Activated T-helper 17 cell treated with anti-CD3 and anti-CD28 coated beads, Interleukin-2, amount 50 U/mL, for 72 hours (primary cell): ENCODE measurements at regions not wholly inside any gene's neighbourhood (a gene's known extent, or its start where the extent isn't known, plus 50 kb on each side); places are given as distances from the start of the nearest gene placed in this dataset.

ENCODE experiments used
- ATAC-seq: fragments of 150-1000 bp; cut with Tn5 transposase; replicated peaks from 2 replicates; pipeline ENCODE4 v1.10.0; 2021; ENCODE audit warnings: mild to moderate bottlenecking, moderate library complexity
- H3K27ac Mint-ChIP-seq: one replicate; pipeline ENCODE4 v1.8.0; 2022; ENCODE audit warnings: mixed read lengths
- H3K27me3 Mint-ChIP-seq: one replicate; pipeline ENCODE4 v1.8.0; 2022; ENCODE audit warnings: mixed read lengths
- H3K36me3 Mint-ChIP-seq: one replicate; pipeline ENCODE4 v1.8.0; 2022; ENCODE audit warnings: low read depth, mild to moderate bottlenecking, mixed read lengths
- H3K4me1 Mint-ChIP-seq: one replicate; pipeline ENCODE4 v1.8.0; 2022; ENCODE audit warnings: mixed read lengths
- H3K4me3 Mint-ChIP-seq: one replicate; pipeline ENCODE4 v1.8.0; 2022; ENCODE audit warnings: mild to moderate bottlenecking, mixed read lengths
- H3K9me3 Mint-ChIP-seq: one replicate; pipeline ENCODE4 v1.8.0; 2022; ENCODE audit warnings: mixed read lengths

DNA sequence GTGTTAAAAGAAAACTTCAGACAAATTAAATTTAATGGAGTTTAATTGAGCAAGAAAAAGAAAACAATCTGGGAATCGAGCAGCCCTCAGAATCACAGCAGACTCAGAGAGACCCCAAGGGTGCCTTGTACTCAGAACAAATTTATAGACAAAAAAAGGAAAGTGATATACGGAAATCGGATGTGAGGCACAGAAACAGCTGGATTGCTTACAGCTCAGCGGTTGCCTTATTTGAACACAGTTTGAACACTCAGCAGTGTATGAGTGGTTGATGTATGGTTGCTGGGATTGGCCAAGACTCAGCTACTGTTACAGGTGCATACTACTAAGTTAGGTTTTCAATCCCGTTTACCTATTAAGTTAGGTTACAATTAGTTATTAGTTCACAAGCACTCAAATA is 103.8 kb upstream of the LYZL1 start:
- H3K27ac Mint-ChIP-seq: no peak overlapping the region
- no peaks in the 10 kb centered on the region for H3K9me3 Mint-ChIP-seq
- no peaks in the 10 kb centered on the region for H3K36me3 Mint-ChIP-seq
- no peak overlapping the region for H3K4me3 Mint-ChIP-seq
- H3K4me1 Mint-ChIP-seq: no peaks in the 10 kb centered on the region
- ATAC-seq: no peak
- peaks cover 3% of the 10 kb centered on the region for H3K27me3 Mint-ChIP-seq

DNA sequence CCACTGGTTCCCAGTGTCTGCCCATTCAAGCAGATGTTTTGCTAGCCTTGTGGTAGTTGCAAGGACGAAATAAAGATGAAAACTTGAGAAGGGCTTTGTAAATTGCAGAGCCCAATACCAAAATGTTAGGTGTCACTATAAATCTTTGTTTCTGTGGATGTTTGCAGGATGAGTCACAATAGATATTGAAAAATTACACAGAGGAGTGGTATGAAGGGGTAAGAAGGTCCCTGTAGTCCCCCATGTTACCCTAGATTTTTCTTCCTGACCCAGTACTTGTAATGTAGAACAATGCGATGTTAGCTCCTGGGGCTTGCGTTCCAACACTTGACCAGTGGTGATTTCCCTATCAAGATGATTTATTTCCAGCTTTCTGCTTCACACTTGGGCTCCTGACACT is 102.6 kb upstream of the LYZL1 start:
- no peaks in the 10 kb centered on the region for H3K36me3 Mint-ChIP-seq
- H3K27me3 Mint-ChIP-seq: peaks cover 3% of the 10 kb centered on the region
- no peak overlapping the region for H3K4me3 Mint-ChIP-seq
- H3K9me3 Mint-ChIP-seq: no peaks in the 10 kb centered on the region
- no peaks in the 10 kb centered on the region for H3K4me1 Mint-ChIP-seq
- no peak overlapping the region for H3K27ac Mint-ChIP-seq
- no peak for ATAC-seq

DNA sequence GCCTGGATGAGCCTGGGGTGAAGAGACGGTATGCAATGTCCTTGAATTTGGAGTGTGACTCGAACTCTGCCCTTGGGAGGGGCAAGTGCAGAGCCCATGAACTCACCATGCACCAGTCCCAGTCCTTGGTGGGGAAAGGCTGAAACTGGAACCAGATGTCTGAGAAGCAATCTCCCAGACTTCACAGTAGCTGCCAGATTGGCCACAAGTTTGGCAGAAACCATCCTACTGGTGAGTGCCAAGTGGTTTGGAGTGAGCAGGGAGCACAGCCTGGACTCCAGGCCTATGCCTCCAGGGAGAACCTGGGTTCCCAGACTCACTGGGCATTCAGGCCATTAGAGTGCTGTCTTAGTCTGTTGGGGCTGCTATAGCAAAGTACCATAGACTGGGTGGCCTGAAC is 99.6 kb upstream of the LYZL1 start:
- H3K27me3 Mint-ChIP-seq: no peaks in the 10 kb centered on the region
- no peaks in the 10 kb centered on the region for H3K9me3 Mint-ChIP-seq
- ATAC-seq: no peak
- H3K36me3 Mint-ChIP-seq: no peaks in the 10 kb centered on the region
- no peak overlapping the region for H3K27ac Mint-ChIP-seq
- H3K4me3 Mint-ChIP-seq: no peak overlapping the region
- no peaks in the 10 kb centered on the region for H3K4me1 Mint-ChIP-seq

DNA sequence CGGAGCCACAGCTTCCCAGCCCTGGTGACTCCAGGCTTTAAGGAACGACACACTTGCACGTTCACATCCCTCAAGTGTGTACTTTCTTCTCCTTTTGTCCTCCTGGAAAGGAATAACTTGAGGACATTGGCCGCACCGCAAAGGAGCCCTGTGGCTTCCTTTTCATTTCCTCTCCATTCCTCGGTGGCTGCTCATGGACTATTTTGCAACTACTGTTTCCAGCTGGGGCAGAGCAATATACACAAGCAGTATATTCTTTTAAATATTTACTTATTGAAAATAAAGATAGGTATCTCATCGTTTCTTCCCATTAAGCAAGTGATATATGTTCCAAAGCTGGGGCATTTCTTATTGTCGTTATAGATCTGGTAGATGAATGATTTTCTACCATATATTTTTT is 97.2 kb upstream of the LYZL1 start:
- peaks cover 6% of the 10 kb centered on the region for H3K27me3 Mint-ChIP-seq
- no peak overlapping the region for H3K4me3 Mint-ChIP-seq
- no peaks in the 10 kb centered on the region for H3K36me3 Mint-ChIP-seq
- H3K9me3 Mint-ChIP-seq: peaks cover 6% of the 10 kb centered on the region
- H3K27ac Mint-ChIP-seq: no peak overlapping the region
- H3K4me1 Mint-ChIP-seq: no peaks in the 10 kb centered on the region
- ATAC-seq: no peak

DNA sequence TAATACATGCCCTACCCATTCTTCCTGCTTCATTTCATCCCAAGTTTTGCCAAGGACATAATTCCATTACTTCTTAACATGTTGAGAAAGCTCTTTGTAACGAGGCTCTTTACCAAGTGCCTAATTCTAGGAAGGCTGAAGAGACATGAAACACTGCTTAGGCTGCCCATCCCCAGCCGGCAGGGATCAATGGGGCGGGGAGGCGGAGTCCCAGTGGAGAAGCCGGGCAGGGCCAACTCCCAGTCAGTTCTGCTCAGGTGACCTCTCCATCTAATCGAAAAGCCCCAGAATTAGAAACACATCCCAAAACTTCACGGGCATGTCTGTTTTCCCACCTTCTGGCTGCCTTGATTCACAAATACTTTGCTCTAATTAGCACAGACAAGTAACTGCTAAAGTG is 89.5 kb upstream of the LYZL1 start:
- no peak overlapping the region for H3K4me3 Mint-ChIP-seq
- H3K9me3 Mint-ChIP-seq: peaks cover 6% of the 10 kb centered on the region
- H3K27me3 Mint-ChIP-seq: peaks cover 9% of the 10 kb centered on the region
- H3K4me1 Mint-ChIP-seq: no peaks in the 10 kb centered on the region
- no peak overlapping the region for H3K27ac Mint-ChIP-seq
- no peak for ATAC-seq
- no peaks in the 10 kb centered on the region for H3K36me3 Mint-ChIP-seq

DNA sequence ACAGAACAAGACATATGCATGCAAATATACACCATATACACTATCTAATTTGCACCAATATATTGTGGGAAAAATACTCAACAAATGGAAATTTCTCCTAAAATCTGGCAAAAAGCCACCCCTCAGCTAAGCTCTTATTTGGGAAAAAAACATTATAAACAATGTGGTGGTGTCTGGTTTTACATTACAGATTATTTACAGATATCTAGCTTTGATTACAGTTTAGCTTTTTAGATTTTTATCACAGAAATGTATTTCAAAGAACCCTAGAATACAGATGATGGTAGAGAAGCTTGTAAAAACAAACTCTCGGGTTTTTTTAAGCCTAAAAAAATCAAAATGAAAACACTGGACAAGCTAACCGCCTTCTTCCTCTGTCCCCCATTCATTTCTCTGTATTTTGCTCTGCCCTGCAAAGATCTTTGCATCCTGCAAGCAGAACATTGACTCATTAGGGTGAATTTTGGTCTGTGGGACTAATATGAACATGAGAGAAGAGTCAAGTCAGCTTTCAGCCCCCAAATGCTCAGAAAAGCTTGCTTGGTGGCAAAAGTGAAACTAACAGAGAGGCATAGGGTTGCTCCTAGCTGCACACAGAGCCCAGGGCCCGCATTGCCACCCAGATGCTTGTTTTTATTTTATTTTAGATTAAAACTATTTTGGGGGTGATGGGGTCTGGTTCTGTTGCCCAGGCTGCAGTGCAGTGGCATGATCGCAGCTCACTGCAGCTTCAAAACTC is 88.8 kb upstream of the LYZL1 start:
- ATAC-seq: no peak
- no peak overlapping the region for H3K4me3 Mint-ChIP-seq
- no peaks in the 10 kb centered on the region for H3K4me1 Mint-ChIP-seq
- no peak overlapping the region for H3K27ac Mint-ChIP-seq
- peaks cover 3% of the 10 kb centered on the region for H3K27me3 Mint-ChIP-seq
- H3K9me3 Mint-ChIP-seq: peaks cover under 1% of the 10 kb centered on the region
- H3K36me3 Mint-ChIP-seq: no peaks in the 10 kb centered on the region

DNA sequence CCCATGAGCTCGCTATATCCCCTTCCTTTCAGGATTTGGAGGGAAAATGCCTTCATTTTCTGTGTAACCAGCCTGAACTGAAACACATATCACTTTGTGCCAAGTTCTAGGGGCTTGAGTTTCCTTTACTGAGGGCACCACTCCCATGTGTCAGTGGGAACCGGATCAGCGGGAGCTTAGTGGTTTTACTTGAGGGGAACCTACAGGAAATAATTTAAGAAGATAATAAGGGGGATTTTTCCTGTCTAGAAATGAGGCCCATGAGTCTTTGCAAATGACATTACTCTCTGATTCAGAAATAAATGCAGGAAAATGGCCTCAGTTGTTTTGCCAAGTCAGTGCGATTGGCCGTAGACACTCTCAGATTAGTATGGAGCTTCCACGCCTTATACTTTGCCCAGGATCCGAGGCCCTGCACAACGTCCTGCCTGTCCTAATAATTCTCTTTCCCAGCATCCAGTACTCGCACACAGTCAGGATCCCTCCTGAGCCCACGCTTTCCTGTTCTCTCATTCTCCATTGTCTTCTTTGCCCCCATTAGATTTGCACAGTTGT is 86.4 kb upstream of the LYZL1 start:
- H3K27me3 Mint-ChIP-seq: peaks cover 12% of the 10 kb centered on the region
- H3K9me3 Mint-ChIP-seq: no peaks in the 10 kb centered on the region
- H3K4me3 Mint-ChIP-seq: no peak overlapping the region
- no peak overlapping the region for H3K27ac Mint-ChIP-seq
- H3K36me3 Mint-ChIP-seq: no peaks in the 10 kb centered on the region
- H3K4me1 Mint-ChIP-seq: no peaks in the 10 kb centered on the region
- ATAC-seq: no peak

DNA sequence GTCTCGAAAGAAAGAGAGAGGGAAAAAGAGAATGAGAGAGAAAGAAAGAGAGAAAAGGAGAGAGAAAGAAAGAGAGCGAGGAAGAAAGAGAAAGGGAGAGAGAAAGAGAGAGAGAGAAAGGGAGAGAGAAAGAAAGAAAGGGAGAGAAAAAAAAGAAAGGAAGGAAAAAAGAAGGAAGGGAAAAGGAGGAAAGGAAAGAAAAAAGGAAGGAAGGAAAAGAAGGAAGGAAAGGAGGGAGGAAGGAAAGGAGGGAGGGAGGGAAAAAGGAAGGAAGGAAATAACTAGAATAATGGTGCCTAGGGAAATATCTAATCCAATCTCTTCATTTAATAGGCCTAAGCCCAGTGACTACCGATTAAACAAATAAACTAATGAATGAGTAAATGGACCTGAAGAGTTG is 85.4 kb upstream of the LYZL1 start:
- Mint-ChIP-seq H3K9me3 (no peaks in the 10 kb centered on the region), H3K27ac (no peak overlapping the region), H3K27me3 (peaks cover 12% of the 10 kb centered on the region), H3K4me1 (no peaks in the 10 kb centered on the region), H3K4me3 (no peak overlapping the region), H3K36me3 (no peaks in the 10 kb centered on the region)
- no peak for ATAC-seq

DNA sequence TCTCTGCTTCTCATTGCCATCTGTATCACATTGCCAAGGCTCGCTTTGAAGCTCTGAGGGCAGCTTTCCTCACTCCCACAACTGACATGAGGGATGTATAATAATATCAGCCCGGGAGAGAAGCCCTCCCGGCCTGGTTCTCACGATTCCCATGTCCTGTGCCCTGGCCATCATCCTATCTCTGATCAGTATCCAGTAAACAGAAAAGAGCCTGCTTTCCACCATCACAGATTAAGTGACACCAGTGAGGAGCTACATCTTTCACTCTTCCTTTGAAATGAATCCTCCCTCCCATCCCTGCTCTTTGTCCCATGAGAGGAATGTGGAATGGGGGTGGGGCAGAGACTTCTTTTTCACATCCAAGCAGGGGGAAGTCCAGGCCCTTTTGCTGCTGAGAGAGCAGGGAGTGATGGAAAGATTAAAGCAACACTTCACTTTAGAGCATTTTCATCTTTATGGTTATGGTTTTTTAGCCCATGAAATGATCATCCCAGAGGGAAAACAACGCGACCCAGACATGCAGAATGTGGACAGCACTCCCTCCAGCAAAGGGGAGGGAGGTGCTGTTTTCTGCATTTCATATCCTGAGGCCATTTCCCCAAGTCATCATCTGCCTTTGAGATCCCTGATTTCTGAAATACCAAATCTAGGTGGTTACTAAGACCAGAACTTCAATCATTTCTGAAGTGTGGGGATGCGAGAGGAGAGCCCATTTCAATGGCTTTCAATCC is 84.6 kb upstream of the LYZL1 start:
- no peak overlapping the region for H3K4me3 Mint-ChIP-seq
- H3K4me1 Mint-ChIP-seq: no peaks in the 10 kb centered on the region
- no peak overlapping the region for H3K27ac Mint-ChIP-seq
- H3K9me3 Mint-ChIP-seq: no peaks in the 10 kb centered on the region
- H3K36me3 Mint-ChIP-seq: no peaks in the 10 kb centered on the region
- ATAC-seq: no peak
- H3K27me3 Mint-ChIP-seq: peaks cover 12% of the 10 kb centered on the region

DNA sequence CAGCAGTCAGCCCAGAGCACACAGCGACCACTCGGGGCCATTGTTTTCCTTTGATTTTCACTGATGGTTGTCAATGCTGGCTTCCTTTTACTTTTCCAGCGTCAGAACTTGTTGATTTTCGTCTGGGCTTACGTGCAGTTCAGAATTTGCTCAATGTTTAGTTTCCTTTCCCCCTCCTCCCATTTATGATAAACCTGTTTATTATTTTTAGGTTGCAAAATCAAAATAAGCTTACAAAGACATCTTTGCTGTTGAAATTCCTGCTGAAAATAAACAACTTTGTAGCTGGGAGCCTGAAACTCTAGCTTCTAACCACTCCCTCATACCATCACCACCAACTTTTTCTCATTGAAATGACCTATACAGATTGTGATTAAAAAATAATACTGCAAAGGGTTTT is 83.1 kb upstream of the LYZL1 start:
- Mint-ChIP-seq H3K27ac (no peak overlapping the region), H3K36me3 (no peaks in the 10 kb centered on the region), H3K9me3 (peaks cover 3% of the 10 kb centered on the region), H3K4me1 (no peaks in the 10 kb centered on the region), H3K4me3 (no peak overlapping the region), H3K27me3 (peaks cover 12% of the 10 kb centered on the region)
- ATAC-seq: no peak

DNA sequence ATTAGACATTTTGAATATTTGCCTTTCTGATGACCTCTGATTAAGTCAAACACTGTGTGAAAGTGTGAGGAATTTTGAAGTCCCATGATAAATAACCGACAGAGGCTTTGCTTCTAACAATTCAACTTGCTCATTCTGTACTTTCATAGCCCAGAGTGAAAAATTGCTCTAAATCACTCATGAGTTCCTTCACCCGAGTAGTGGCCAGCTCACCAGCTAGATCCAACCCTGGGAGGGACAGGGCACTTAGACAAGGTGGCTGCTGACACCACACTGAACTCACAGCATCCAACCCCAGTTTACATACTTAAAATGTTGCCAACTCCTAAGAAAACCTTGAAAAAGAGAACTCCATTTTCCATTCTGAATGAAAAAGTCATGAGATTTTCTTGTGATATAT is 80.0 kb upstream of the LYZL1 start:
- H3K27me3 Mint-ChIP-seq: peaks cover 8% of the 10 kb centered on the region
- ATAC-seq: no peak
- H3K36me3 Mint-ChIP-seq: no peaks in the 10 kb centered on the region
- peaks cover 7% of the 10 kb centered on the region for H3K9me3 Mint-ChIP-seq
- H3K4me3 Mint-ChIP-seq: no peak overlapping the region
- no peaks in the 10 kb centered on the region for H3K4me1 Mint-ChIP-seq
- no peak overlapping the region for H3K27ac Mint-ChIP-seq

DNA sequence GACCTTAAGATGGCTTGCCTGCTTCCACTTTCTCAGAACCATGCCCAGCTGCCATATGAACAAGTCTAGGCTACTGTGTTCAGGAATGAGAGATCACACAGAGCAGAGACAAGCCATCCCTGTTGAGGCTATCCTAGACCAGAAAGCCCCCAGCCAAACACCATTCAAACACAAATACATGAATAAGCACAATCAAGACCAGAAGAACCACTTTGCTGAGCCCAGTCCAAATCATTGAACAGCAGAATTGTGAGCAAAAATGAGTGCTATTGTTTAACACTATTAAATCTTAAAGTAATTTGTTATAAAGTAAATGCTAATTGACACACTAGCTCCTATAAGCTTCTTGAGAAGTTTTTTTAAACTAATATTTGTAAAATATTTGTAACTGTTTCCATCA is 79.0 kb upstream of the LYZL1 start:
- Mint-ChIP-seq H3K4me3 (no peak overlapping the region), H3K27ac (no peak overlapping the region), H3K9me3 (peaks cover 7% of the 10 kb centered on the region), H3K36me3 (no peaks in the 10 kb centered on the region), H3K27me3 (peaks cover 8% of the 10 kb centered on the region), H3K4me1 (no peaks in the 10 kb centered on the region)
- no peak for ATAC-seq

DNA sequence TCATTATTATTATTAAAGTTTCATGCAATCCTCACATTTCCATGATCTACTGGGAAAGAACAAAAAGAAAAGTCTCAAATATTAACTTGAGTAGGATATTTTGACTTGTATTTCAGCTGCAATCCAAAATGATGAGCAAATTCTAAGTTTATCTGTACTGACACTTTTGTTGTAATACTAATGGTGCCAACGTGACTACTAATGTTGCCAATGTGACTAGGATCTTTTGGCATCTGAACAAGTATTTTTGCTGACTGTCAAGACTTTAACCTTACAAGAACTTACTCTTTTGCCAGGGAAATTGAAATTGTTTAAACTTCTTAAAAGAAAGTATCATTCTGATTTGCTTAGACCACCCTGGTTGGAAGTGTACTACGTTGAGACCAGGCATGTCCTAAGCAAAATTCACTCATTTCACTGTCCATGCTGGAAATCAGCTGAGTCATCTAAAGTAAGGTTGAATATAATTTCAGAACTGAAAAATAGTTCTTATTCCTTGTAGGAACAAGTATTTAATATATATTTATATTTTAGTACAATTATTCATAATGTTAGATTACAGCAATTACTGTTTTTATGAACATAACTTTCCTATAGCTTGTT is 78.5 kb upstream of the LYZL1 start:
- Mint-ChIP-seq H3K27ac (no peak overlapping the region), H3K36me3 (no peaks in the 10 kb centered on the region), H3K4me1 (no peaks in the 10 kb centered on the region), H3K9me3 (peaks cover 7% of the 10 kb centered on the region), H3K4me3 (no peak overlapping the region), H3K27me3 (peaks cover 8% of the 10 kb centered on the region)
- no peak for ATAC-seq

DNA sequence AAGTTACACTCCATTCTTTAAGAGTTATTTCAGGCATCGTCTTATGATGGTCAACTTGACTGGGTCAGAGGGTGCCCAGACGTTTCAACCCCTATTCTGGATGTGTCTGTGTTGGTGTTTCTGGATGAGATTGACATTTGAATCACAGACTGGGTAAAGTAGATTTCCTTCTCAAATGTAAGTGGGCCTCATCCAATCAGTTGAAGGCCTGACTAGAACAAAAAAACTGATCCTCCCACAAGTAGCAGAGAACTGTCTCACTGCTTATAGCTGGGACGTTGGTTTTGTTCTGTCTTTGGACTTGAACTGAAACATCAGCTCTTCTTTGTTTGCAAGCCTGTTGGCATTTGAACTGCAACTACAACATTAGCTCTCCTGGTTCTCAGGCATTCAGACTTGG is 76.3 kb upstream of the LYZL1 start:
- H3K27ac Mint-ChIP-seq: no peak overlapping the region
- H3K4me3 Mint-ChIP-seq: no peak overlapping the region
- H3K9me3 Mint-ChIP-seq: peaks cover 7% of the 10 kb centered on the region
- H3K27me3 Mint-ChIP-seq: no peaks in the 10 kb centered on the region
- H3K36me3 Mint-ChIP-seq: no peaks in the 10 kb centered on the region
- no peak for ATAC-seq
- H3K4me1 Mint-ChIP-seq: no peaks in the 10 kb centered on the region

DNA sequence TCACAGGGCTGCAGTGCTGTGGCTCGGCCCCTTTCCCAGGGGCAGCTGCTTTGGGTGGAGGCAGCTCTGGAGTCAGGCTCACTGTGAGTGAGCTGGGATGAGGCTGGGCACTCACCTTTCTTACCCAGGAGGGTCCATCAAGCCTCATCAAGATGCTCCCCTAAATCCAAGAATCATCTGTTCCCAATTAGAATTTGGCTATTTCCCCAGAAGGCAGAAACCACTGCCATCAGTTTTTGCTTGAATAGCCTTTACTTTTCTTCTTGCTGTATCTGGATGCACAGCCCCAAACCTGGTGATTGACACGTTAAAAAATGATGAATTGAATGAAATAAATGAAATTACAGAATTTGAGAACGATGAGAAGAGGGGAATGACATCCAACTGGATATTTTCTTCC is 74.3 kb upstream of the LYZL1 start:
- no peaks in the 10 kb centered on the region for H3K36me3 Mint-ChIP-seq
- H3K27ac Mint-ChIP-seq: no peak overlapping the region
- H3K4me1 Mint-ChIP-seq: no peaks in the 10 kb centered on the region
- no peaks in the 10 kb centered on the region for H3K27me3 Mint-ChIP-seq
- ATAC-seq: no peak
- no peak overlapping the region for H3K4me3 Mint-ChIP-seq
- peaks cover 7% of the 10 kb centered on the region for H3K9me3 Mint-ChIP-seq
